Liver (tissue), 8 donors: ENCODE measurements at regions not wholly inside any gene's neighbourhood (a gene's known extent, or its start where the extent isn't known, plus 50 kb on each side); places are given as distances from the start of the nearest gene placed in this dataset.
"Not testable (repeated sequence)": the region's sequence is repeated elsewhere in the genome, so short reads cannot be mapped to it uniquely, and the experiment has no call there.

Experiments
- DNase-seq: peaks from one replicate; pipeline ENCODE4 v3.0.0-alpha.2; 2017; ENCODE audit warnings: low spot score
- H3K27ac ChIP-seq, 2 donors: one replicate each; pipeline ENCODE4 v1.7.0; 2013; ENCODE audit warnings: inconsistent platforms in 2 of 2, low read length in 2 of 2, control low read depth in 1 of 2, low read depth in 1 of 2, mild to moderate bottlenecking in 1 of 2
- H3K27me3 ChIP-seq, 4 donors: one replicate each; pipeline versions ENCODE4 v1.6.1 to v1.7.0; 2013; ENCODE audit warnings: low read length in 3 of 4, inconsistent platforms in 1 of 4, mild to moderate bottlenecking in 1 of 4, moderate library complexity in 1 of 4; ENCODE audit not compliant: control insufficient read depth in 4 of 4, insufficient read depth in 4 of 4
- H3K36me3 ChIP-seq, 4 donors: one replicate each; pipeline versions ENCODE4 v1.6.1 to v1.7.0; 2013; ENCODE audit warnings: low read length in 3 of 4, mild to moderate bottlenecking in 3 of 4, low read depth in 1 of 4, moderate library complexity in 1 of 4; ENCODE audit not compliant: control insufficient read depth in 4 of 4, insufficient read depth in 3 of 4
- H3K4me1 ChIP-seq, 4 donors: one replicate each; pipeline versions ENCODE4 v1.6.1 to v1.7.0; 2013; ENCODE audit warnings: low read length in 3 of 4, mild to moderate bottlenecking in 3 of 4, moderate library complexity in 1 of 4; ENCODE audit not compliant: control insufficient read depth in 4 of 4, insufficient read depth in 4 of 4
- H3K4me3 ChIP-seq, 3 donors: one replicate each; pipeline versions ENCODE4 v1.6.1 to v1.7.0; 2013; ENCODE audit warnings: low read length in 3 of 3, control low read depth in 1 of 3, low read depth in 1 of 3, mild to moderate bottlenecking in 1 of 3
- H3K9ac ChIP-seq, 2 donors: one replicate each; pipeline ENCODE4 v1.7.0; 2013; ENCODE audit warnings: low read length in 2 of 2, mild to moderate bottlenecking in 2 of 2, moderate library complexity in 2 of 2, control low read depth in 1 of 2, low read depth in 1 of 2
- H3K9me3 ChIP-seq, 4 donors: one replicate each; pipeline versions ENCODE4 v1.6.1 to v1.7.0; 2013; ENCODE audit warnings: low read length in 3 of 4; ENCODE audit not compliant: control insufficient read depth in 4 of 4
- ATF3 ChIP-seq: IDR thresholded peaks from 2 replicates; pipeline ENCODE4 v1.6.1; 2016; ENCODE audit warnings: antibody characterized with exemption
- CTCF ChIP-seq: fragments of 150-350 bp; IDR thresholded peaks from 2 replicates; pipeline ENCODE4 v1.5.1; 2017; ENCODE audit warnings: improper control_type of control experiment, low read depth, low read length; ENCODE audit not compliant: missing input control
- FOXA1 ChIP-seq: IDR thresholded peaks from 2 replicates; pipeline ENCODE4 v1.6.1; 2016; ENCODE audit warnings: antibody characterized with exemption
- FOXA2 ChIP-seq: IDR thresholded peaks from 2 replicates; pipeline ENCODE4 v1.6.1; 2016; ENCODE audit warnings: antibody characterized with exemption
- GABPA ChIP-seq, 2 donors: IDR thresholded peaks in 1 of 2; conservative IDR thresholded peaks in 1 of 2; 2 replicates each; pipeline ENCODE4 v1.6.1; 2016; ENCODE audit warnings: antibody characterized with exemption in 2 of 2, mild to moderate bottlenecking in 1 of 2, moderate library complexity in 1 of 2
- HNF4A ChIP-seq, 2 donors: conservative IDR thresholded peaks; 2 replicates each; pipeline ENCODE4 v1.6.1; 2016; ENCODE audit warnings: antibody characterized with exemption in 2 of 2, mild to moderate bottlenecking in 2 of 2
- HNF4G ChIP-seq: IDR thresholded peaks from 2 replicates; pipeline ENCODE4 v1.6.1; 2016; ENCODE audit warnings: antibody characterized with exemption
- JUND ChIP-seq, 2 donors: IDR thresholded peaks; 2 replicates each; pipeline ENCODE4 v1.6.1; 2016; ENCODE audit warnings: antibody characterized with exemption in 2 of 2
- MAX ChIP-seq: IDR thresholded peaks from 2 replicates; pipeline ENCODE4 v1.6.1; 2016; ENCODE audit warnings: antibody characterized with exemption
- NR2F2 ChIP-seq: IDR thresholded peaks from 2 replicates; pipeline ENCODE4 v1.6.1; 2016; ENCODE audit warnings: antibody characterized with exemption
- REST ChIP-seq: IDR thresholded peaks from 2 replicates; pipeline ENCODE4 v1.6.1; 2016; ENCODE audit warnings: antibody characterized with exemption, mild to moderate bottlenecking
- RXRA ChIP-seq, 2 donors: IDR thresholded peaks; 2 replicates each; pipeline ENCODE4 v1.6.1; 2017 to 2018; ENCODE audit warnings: antibody characterized with exemption in 2 of 2, mild to moderate bottlenecking in 1 of 2
- SP1 ChIP-seq: IDR thresholded peaks from 2 replicates; pipeline ENCODE4 v1.6.1; 2018; ENCODE audit warnings: antibody characterized with exemption, mild to moderate bottlenecking
- TAF1 ChIP-seq: conservative IDR thresholded peaks from 2 replicates; pipeline ENCODE4 v1.6.1; 2016; ENCODE audit warnings: antibody characterized with exemption, mild to moderate bottlenecking
- YY1 ChIP-seq: IDR thresholded peaks from 2 replicates; pipeline ENCODE4 v1.6.1; 2016; ENCODE audit warnings: antibody characterized with exemption, mild to moderate bottlenecking
- ZBTB33 ChIP-seq: IDR thresholded peaks from 2 replicates; pipeline ENCODE4 v1.6.1; 2016; ENCODE audit warnings: antibody characterized with exemption
- WGBS: extraction: QIAGEN DNeasy Blood & Tissue Kit; methylation state at CpG from one replicate; pipeline ENCODE4 v1.1.7; 2013; 5-methylcytosine and 5-hydroxymethylcytosine counted together
- donor health status: healthy.
- donor health status: healthy.
- donor health status: healthy.
- donor health status: healthy.
- donor health status: healthy.

- no peak for DNase-seq
- Histone ChIP-seq H3K27me3 (no peaks in the 10 kb centered on the region), H3K4me1 (peaks cover 6 to 16% (median 12%) of the 10 kb centered on the region in 4 donors), H3K27ac (peak overlapping the region; percentile 61 to 72), H3K9ac (no peak overlapping the region), H3K36me3 (no peaks in the 10 kb centered on the region), H3K4me3 (peak overlapping the region; percentile 38 to 87 (median 48)), H3K9me3 (no peaks in the 10 kb centered on the region)
- TF ChIP-seq FOXA1 (peak; percentile 2), YY1 (no peak), SP1 (peak; percentile 8), HNF4G (no peak), MAX (peak; percentile 3), RXRA (IDR thresholded peaks at IDR 0.05) (peak in 1 of 2 donors; percentile 3)
- 67% methylated on average over 6 of the region's 6 CpGs for WGBS
Observed at GRCh38 chr1:197995408-197996258, 78.5 kb downstream of the LHX9 start.

- not testable (repeated sequence) for H3K4me3 ChIP-seq, H3K27me3 ChIP-seq, DNase-seq, H3K9me3 ChIP-seq, H3K27ac ChIP-seq, H3K9ac ChIP-seq, H3K36me3 ChIP-seq
- H3K4me1 ChIP-seq: peaks cover 6 to 16% (median 12%) of the 10 kb centered on the region in 4 donors
- 96% methylated on average over 3 of the region's 3 CpGs for WGBS
Observed at GRCh38 chr1:197996259-197996512, 79.0 kb downstream of the LHX9 start.

- 79% methylated on average over 5 of the region's 5 CpGs for WGBS
Observed at GRCh38 chr1:197998110-197998509, 80.9 kb downstream of the LHX9 start.

More at GRCh38 chr1:197998110-197998509, 80.9 kb downstream of the LHX9 start:
- Histone ChIP-seq H3K27ac (no peak overlapping the region), H3K9ac (no peak overlapping the region), H3K9me3 (no peaks in the 10 kb centered on the region), H3K4me3 (no peak overlapping the region), H3K36me3 (no peaks in the 10 kb centered on the region), H3K4me1 (peaks cover 6 to 16% (median 12%) of the 10 kb centered on the region in 4 donors), H3K27me3 (no peaks in the 10 kb centered on the region)
- DNase-seq: no peak
- TF ChIP-seq HNF4G (no peak), HNF4A (conservative IDR thresholded peaks at IDR 0.05) (no peak), GABPA (IDR thresholded peaks at IDR 0.05 in 1 of 2, conservative IDR thresholded peaks at IDR 0.05 in 1 of 2) (no peak), FOXA1 (no peak), ATF3 (no peak), ZBTB33 (no peak), MAX (no peak), REST (no peak), YY1 (no peak), FOXA2 (no peak), RXRA (IDR thresholded peaks at IDR 0.05) (no peak), NR2F2 (no peak), JUND (IDR thresholded peaks at IDR 0.05) (no peak), CTCF (no peak), TAF1 (no peak)
